HL-60 (cell line): ENCODE measurements at regions not wholly inside any gene's neighbourhood (a gene's known extent, or its start where the extent isn't known, plus 50 kb on each side); places are given as distances from the start of the nearest gene placed in this dataset.
"Not testable (repeated sequence)": the region's sequence is repeated elsewhere in the genome, so short reads cannot be mapped to it uniquely, and the experiment has no call there.

ENCODE experiments used
- DNase-seq, 2 experiments: peaks; one replicate each; pipeline ENCODE4 v3.0.0-alpha.2; 2010 to 2020; ENCODE audit warnings: low read depth in 1 of 2, low spot score in 1 of 2
- H3K27ac ChIP-seq: fragments of 250-450 bp; sonication (Bioruptor Pico); replicated peaks from 2 replicates; pipeline ENCODE4 v1.5.1; 2020; ENCODE audit warnings: mild to moderate bottlenecking, moderate library complexity
- H3K27me3 ChIP-seq: fragments of 250-450 bp; sonication (Bioruptor Pico); 2 replicates; pipeline ENCODE4 v1.5.1; 2021; ENCODE audit warnings: mild to moderate bottlenecking, moderate library complexity; ENCODE audit not compliant: insufficient read depth, poor library complexity, severe bottlenecking
- H3K4me3 ChIP-seq: replicated peaks from 2 replicates; pipeline ENCODE4 v1.5.1; 2011; ENCODE audit warnings: mild to moderate bottlenecking, control low read depth, low read length; ENCODE audit not compliant: insufficient read depth
- CTCF ChIP-seq: IDR thresholded peaks from one replicate; pipeline ENCODE4 v1.5.1; 2011; ENCODE audit warnings: low read length, control low read depth, inconsistent platforms; ENCODE audit not compliant: insufficient read depth
- GABPA ChIP-seq: IDR thresholded peaks from 2 replicates; pipeline ENCODE4 v1.6.1; 2012; ENCODE audit warnings: low read depth
- POLR2AphosphoS5 ChIP-seq: IDR thresholded peaks from 2 replicates; pipeline ENCODE4 v1.6.1; 2012; ENCODE audit warnings: low read depth
- REST ChIP-seq: IDR thresholded peaks from 2 replicates; pipeline ENCODE4 v1.6.1; 2012; ENCODE audit warnings: low read depth; ENCODE audit not compliant: insufficient replicate concordance
- SPI1 ChIP-seq: IDR thresholded peaks from 2 replicates; pipeline ENCODE4 v1.6.1; 2012; ENCODE audit warnings: low read depth, mild to moderate bottlenecking, borderline replicate concordance

- H3K27ac ChIP-seq, result no peak overlapping the region
- H3K27me3 ChIP-seq, result no peaks in the 10 kb centered on the region
- no peak for DNase-seq
- TF ChIP-seq GABPA (no peak), POLR2AphosphoS5 (no peak), CTCF (no peak), REST (no peak), SPI1 (no peak)
- no peak overlapping the region for H3K4me3 ChIP-seq
Measured at GRCh38 chr16:85530370-85530739, 82.8 kb upstream of the GSE1 start.

DNA sequence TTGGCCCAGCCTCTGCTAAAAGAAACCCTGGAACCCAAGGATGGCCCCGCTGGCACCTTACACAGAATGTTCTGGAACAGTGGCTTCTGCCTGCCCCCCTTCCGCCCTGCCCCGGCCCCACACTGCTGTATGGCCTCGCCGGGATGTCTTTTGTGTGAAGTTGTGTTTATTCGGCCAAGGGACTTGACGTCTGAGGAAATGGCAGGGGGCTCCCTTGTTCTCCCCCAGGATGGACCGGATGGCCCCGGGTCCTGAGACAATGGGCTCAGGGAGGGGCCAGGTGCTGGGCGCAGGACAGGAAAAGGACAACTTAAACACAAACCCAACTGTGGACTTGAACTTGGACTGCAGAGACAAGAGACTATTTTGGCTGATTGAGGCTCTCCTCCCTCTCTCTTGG is 81.6 kb upstream of the GSE1 start:
- TF ChIP-seq REST (no peak), POLR2AphosphoS5 (no peak)

GRCh38 chr16:85532147-85532546 is 81.0 kb upstream of the GSE1 start:
- Histone ChIP-seq H3K27ac (no peak overlapping the region), H3K27me3 (no peaks in the 10 kb centered on the region), H3K4me3 (no peak overlapping the region)
- DNase-seq, result no peak
- TF ChIP-seq GABPA (no peak), SPI1 (no peak), POLR2AphosphoS5 (no peak), REST (no peak), CTCF (no peak)

More for the DNA sequence above, 81.6 kb upstream of the GSE1 start:
- Histone ChIP-seq H3K27me3 (no peaks in the 10 kb centered on the region), H3K27ac (no peak overlapping the region), H3K4me3 (no peak overlapping the region)
- DNase-seq, result no peak

- not testable (repeated sequence) for H3K27ac ChIP-seq, H3K4me3 ChIP-seq, DNase-seq, H3K27me3 ChIP-seq
Measured at GRCh38 chr16:85533593-85533992, 79.5 kb upstream of the GSE1 start.
